ENCODE measurements at regions not wholly inside any gene's neighbourhood (a gene's known extent, or its start where the extent isn't known, plus 50 kb on each side); places are given as distances from the start of the nearest gene placed in this dataset.

DNA sequence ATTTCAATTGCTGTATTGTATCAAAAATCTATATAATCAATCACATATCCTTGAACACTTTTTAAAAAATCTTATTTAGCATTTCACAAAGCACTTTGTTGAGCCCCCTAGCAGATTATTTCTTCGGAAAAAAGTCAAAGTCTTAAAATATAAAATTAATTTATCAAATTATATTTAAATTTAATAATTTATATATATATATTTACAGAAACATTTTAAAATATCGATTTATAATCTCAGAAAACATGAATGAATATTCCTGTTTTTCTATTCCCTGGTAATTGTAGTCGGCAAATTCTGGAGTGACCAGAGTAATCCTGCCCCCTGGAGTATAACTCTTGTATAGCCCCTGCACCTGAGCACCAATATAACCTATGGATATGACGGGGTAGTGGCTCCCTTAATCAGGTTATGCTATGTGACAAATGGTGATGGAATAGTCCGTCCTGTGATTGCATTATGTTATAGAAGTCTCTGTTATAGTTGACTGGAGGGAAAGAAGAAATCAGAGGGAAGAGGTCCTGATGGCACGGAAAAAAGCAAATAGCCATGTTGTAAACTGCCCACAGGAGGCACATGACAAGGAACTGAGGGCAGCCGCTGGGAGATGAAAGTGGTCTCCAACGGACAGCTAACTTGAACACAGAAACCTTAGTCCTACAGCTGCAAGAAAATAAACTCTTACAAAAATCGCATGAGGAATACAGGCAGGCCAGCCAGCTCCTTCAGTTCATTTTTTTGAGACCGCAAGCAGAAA is 1092.3 kb downstream of the ARAP2 start:
- Histone ChIP-seq H3K27ac (ENCODE audit: low read depth, low read length) (no peak overlapping the region), H3K4me3 (ENCODE audit: low read depth in 1 of 2, low read length in 2 of 2) (no peak overlapping the region), H3K9ac (ENCODE audit: low read length) (no peak overlapping the region), H3K9me3 (ENCODE audit: low read length) (no peaks in the 10 kb centered on the region), H3K36me3 (ENCODE audit: insufficient read depth, low read length) (no peaks in the 10 kb centered on the region), H3K27me3 (ENCODE audit: control insufficient read depth in 1 of 2, insufficient read depth in 2 of 2, low read length in 2 of 2) (no peaks in the 10 kb centered on the region), H3K4me1 (ENCODE audit: insufficient read depth, low read length) (no peaks in the 10 kb centered on the region)

DNA sequence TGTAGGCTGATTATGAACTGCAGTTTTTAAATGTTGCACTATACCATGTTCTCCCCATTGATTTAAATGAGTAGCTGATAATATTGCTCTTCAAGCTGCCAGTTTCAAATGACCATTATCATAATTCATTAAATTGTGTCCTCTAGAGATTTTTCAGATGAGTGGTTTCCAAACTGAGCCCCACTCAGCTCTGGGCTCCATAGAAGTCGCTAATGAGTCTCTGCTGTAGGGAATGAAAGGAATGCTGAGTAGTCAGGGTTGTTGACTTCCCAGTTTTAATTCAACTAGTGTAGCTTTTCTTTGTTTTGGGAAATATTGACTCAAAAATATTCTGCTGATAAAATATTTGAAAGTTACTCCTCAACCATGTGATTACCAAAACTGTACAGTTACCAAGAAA is 1081.1 kb downstream of the ARAP2 start:
- H3K9ac ChIP-seq (ENCODE audit: low read length), result no peak overlapping the region
- no peaks in the 10 kb centered on the region for H3K27me3 ChIP-seq (ENCODE audit: control insufficient read depth in 1 of 2, insufficient read depth in 2 of 2, low read length in 2 of 2)
- no peaks in the 10 kb centered on the region for H3K36me3 ChIP-seq (ENCODE audit: insufficient read depth, low read length)
- no peaks in the 10 kb centered on the region for H3K9me3 ChIP-seq (ENCODE audit: low read length)
- no peaks in the 10 kb centered on the region for H3K4me1 ChIP-seq (ENCODE audit: insufficient read depth, low read length)
- no peak overlapping the region for H3K4me3 ChIP-seq (ENCODE audit: low read depth in 1 of 2, low read length in 2 of 2)
- H3K27ac ChIP-seq (ENCODE audit: low read depth, low read length), result no peak overlapping the region

DNA sequence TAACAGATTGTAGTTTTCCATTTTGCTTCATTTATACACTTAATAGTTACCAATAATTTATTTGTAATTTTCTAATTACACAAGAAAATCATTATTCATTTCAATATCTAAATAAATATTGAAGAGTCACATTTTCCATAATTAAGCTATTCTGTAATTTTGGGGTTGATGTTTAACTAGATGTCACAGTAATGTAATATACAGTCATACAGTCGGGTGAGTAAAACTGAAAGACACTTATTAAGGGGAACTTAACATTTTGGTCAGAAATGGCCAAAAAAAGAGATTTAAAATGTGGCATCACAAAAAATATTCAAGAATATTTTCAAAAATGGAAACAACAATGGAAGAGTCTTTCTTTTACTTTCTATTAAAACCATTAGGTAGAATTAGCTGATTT is 1080.3 kb downstream of the ARAP2 start:
- H3K4me3 ChIP-seq (ENCODE audit: low read depth in 1 of 2, low read length in 2 of 2), result no peak overlapping the region
- H3K9ac ChIP-seq (ENCODE audit: low read length), result no peak overlapping the region
- H3K36me3 ChIP-seq (ENCODE audit: insufficient read depth, low read length), result no peaks in the 10 kb centered on the region
- H3K27me3 ChIP-seq (ENCODE audit: control insufficient read depth in 1 of 2, insufficient read depth in 2 of 2, low read length in 2 of 2), result no peaks in the 10 kb centered on the region
- H3K4me1 ChIP-seq (ENCODE audit: insufficient read depth, low read length), result no peaks in the 10 kb centered on the region
- no peak overlapping the region for H3K27ac ChIP-seq (ENCODE audit: low read depth, low read length)
- H3K9me3 ChIP-seq (ENCODE audit: low read length), result no peaks in the 10 kb centered on the region

DNA sequence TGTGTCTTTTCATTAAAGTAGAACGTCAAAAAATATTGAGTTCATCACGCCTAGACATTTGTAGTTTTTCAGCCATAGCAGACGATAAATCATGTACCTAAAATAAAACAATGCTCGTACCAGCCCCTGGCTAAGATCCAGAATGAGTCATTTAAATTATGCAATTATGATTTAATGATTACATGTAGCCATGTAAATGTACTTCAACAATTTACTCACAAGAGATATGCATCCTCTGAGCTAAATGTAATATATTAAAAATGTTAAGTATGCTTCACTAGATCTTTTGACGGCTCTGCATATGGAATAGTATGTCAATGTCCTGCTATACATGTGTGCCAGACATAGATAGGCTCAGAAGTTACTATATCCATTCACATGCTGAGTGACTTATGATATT is 1077.8 kb downstream of the ARAP2 start:
- Histone ChIP-seq H3K4me3 (ENCODE audit: low read depth in 1 of 2, low read length in 2 of 2) (no peak overlapping the region), H3K27ac (ENCODE audit: low read depth, low read length) (no peak overlapping the region), H3K4me1 (ENCODE audit: insufficient read depth, low read length) (no peaks in the 10 kb centered on the region), H3K9ac (ENCODE audit: low read length) (no peak overlapping the region), H3K36me3 (ENCODE audit: insufficient read depth, low read length) (no peaks in the 10 kb centered on the region), H3K9me3 (ENCODE audit: low read length) (no peaks in the 10 kb centered on the region), H3K27me3 (ENCODE audit: control insufficient read depth in 1 of 2, insufficient read depth in 2 of 2, low read length in 2 of 2) (no peaks in the 10 kb centered on the region)

DNA sequence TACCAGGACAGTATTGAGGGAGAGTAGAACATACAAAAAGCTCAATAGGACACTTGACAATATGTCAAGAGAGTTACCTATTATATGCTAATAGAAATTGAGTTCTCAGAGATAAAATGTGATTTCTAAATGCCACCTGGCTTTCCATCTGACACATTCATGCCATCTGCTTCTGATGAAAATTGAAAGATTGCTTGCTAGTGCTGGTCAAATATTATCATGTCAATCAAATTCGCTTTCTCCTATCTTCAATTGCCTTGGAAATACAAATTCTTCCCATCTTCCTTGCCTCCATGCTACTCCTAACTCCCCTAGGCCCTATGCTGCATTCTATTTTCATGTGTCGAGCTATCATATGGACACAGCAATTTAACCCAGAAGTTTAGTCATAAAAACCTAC is 1076.9 kb downstream of the ARAP2 start:
- Histone ChIP-seq H3K36me3 (ENCODE audit: insufficient read depth, low read length) (no peaks in the 10 kb centered on the region), H3K27ac (ENCODE audit: low read depth, low read length) (no peak overlapping the region), H3K9me3 (ENCODE audit: low read length) (no peaks in the 10 kb centered on the region), H3K4me1 (ENCODE audit: insufficient read depth, low read length) (no peaks in the 10 kb centered on the region), H3K9ac (ENCODE audit: low read length) (no peak overlapping the region), H3K4me3 (ENCODE audit: low read depth in 1 of 2, low read length in 2 of 2) (no peak overlapping the region), H3K27me3 (ENCODE audit: control insufficient read depth in 1 of 2, insufficient read depth in 2 of 2, low read length in 2 of 2) (no peaks in the 10 kb centered on the region)

DNA sequence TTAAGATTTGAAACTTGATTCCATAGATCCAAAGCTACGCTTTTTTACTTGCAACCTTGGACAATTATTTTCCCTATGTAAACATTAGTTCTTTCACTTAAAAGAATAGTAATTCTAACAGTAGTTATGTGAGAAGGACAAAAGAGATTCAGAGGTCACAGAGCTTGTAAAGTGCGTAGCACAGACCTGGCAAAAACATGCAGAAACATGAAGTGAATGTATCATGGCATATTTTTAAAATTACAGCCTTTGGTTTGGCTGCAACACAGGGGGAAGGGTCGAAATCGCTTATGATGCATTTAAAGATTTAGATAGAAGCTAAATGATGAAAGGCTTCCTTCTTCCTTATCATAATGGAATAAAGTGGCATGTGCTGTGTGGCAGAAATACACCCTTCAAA is 1068.8 kb downstream of the ARAP2 start:
- Histone ChIP-seq H3K27ac (ENCODE audit: low read depth, low read length) (no peak overlapping the region), H3K4me3 (ENCODE audit: low read depth in 1 of 2, low read length in 2 of 2) (no peak overlapping the region), H3K9me3 (ENCODE audit: low read length) (no peaks in the 10 kb centered on the region), H3K36me3 (ENCODE audit: insufficient read depth, low read length) (no peaks in the 10 kb centered on the region), H3K9ac (ENCODE audit: low read length) (no peak overlapping the region), H3K27me3 (ENCODE audit: control insufficient read depth in 1 of 2, insufficient read depth in 2 of 2, low read length in 2 of 2) (no peaks in the 10 kb centered on the region), H3K4me1 (ENCODE audit: insufficient read depth, low read length) (no peaks in the 10 kb centered on the region)

DNA sequence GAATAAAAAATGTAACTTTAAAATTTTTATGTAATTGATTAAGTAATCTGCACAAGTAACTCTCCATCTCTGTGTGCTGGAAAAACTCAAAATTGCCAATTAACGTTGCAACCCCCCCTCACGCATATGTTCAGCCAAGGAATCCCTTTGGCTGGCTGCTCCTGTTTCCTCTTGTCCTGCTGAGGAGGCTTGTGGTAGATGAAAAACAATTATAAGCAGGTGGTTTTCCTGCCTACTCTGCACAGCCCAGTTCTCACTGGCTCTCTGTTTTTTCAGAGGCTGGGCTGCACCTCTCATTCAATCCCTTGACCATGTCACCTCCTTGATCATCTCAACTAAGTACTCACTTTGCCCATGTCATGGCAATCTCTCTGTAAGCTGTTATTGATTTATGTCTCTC is 1068.4 kb downstream of the ARAP2 start:
- no peaks in the 10 kb centered on the region for H3K36me3 ChIP-seq (ENCODE audit: insufficient read depth, low read length)
- H3K9ac ChIP-seq (ENCODE audit: low read length), result no peak overlapping the region
- no peaks in the 10 kb centered on the region for H3K9me3 ChIP-seq (ENCODE audit: low read length)
- H3K27ac ChIP-seq (ENCODE audit: low read depth, low read length), result no peak overlapping the region
- no peaks in the 10 kb centered on the region for H3K27me3 ChIP-seq (ENCODE audit: control insufficient read depth in 1 of 2, insufficient read depth in 2 of 2, low read length in 2 of 2)
- H3K4me1 ChIP-seq (ENCODE audit: insufficient read depth, low read length), result no peaks in the 10 kb centered on the region
- no peak overlapping the region for H3K4me3 ChIP-seq (ENCODE audit: low read depth in 1 of 2, low read length in 2 of 2)

DNA sequence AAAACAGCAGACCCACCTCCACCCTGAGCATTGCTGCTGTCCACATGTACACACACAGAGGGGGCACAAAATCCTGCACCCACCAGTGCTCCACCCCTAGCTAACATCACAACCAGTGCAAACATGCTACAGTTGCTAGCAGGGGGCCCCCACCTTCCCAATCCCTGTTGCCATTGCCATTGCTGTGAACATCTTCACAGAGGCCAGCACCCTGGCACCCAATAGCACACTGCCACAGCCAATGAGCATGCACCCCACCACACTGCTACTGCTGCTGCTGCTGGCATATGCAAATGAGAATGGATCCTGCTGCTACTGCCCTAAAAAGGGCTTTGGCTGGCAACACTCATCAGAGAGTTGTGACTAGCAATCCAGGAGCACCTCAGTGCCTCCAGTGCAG is 1061.9 kb downstream of the ARAP2 start:
- no peaks in the 10 kb centered on the region for H3K27me3 ChIP-seq (ENCODE audit: control insufficient read depth in 1 of 2, insufficient read depth in 2 of 2, low read length in 2 of 2)
- no peak overlapping the region for H3K4me3 ChIP-seq (ENCODE audit: low read depth in 1 of 2, low read length in 2 of 2)
- no peak overlapping the region for H3K27ac ChIP-seq (ENCODE audit: low read depth, low read length)
- H3K36me3 ChIP-seq (ENCODE audit: insufficient read depth, low read length), result no peaks in the 10 kb centered on the region
- no peaks in the 10 kb centered on the region for H3K9me3 ChIP-seq (ENCODE audit: low read length)
- no peaks in the 10 kb centered on the region for H3K4me1 ChIP-seq (ENCODE audit: insufficient read depth, low read length)
- no peak overlapping the region for H3K9ac ChIP-seq (ENCODE audit: low read length)

DNA sequence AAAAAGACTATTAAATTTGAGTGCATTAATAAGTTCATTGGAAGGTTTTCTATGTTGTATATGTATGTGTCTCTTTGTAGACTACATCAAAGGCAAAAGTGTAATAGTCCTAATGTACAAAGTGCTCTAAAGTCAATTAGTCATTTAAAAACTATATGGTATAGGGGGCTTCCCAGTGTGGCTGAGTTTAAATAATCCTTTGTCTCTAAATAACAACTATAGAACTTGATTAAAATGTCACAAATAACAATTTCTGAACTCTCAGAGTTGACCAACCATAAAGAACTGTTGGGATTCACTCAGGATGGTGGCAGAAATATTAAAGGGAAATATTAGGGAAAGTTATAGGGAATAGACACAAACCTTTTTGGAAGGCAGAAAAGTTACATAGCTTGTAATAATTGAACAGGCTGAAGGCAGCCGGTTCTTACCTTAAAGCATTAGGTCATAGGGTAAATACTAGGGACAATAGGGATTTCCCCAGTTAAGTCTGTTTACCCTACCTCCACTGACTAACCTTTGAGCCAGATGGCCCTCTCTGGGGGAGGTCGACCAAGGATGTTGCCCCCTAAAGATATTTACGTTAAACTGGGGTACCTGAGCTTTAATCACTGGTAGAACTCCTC is 1054.2 kb downstream of the ARAP2 start:
- no peaks in the 10 kb centered on the region for H3K27me3 ChIP-seq (ENCODE audit: control insufficient read depth in 1 of 2, insufficient read depth in 2 of 2, low read length in 2 of 2)
- H3K27ac ChIP-seq (ENCODE audit: low read depth, low read length), result no peak overlapping the region
- H3K36me3 ChIP-seq (ENCODE audit: insufficient read depth, low read length), result no peaks in the 10 kb centered on the region
- H3K4me3 ChIP-seq (ENCODE audit: low read depth in 1 of 2, low read length in 2 of 2), result no peak overlapping the region
- no peaks in the 10 kb centered on the region for H3K4me1 ChIP-seq (ENCODE audit: insufficient read depth, low read length)
- H3K9ac ChIP-seq (ENCODE audit: low read length), result no peak overlapping the region
- no peaks in the 10 kb centered on the region for H3K9me3 ChIP-seq (ENCODE audit: low read length)

DNA sequence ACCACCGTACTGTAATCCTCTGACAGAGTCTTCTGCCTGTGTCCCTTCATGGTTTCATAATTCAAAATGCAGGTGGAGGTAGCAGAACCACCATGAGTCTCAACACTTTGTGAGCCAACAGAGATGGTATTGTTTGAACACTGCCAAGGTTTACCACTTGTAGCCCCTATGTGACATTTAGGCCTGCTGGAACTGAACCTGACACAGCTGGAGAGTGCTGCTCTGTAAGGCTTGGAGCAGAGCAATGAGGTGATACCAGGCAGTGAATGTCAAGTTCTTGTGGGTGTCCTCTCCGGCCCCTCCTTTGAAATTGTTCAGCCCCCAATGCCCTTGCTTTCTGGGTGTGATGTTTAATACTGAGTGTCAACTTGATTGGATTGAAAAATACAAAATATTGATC is 1042.9 kb downstream of the ARAP2 start:
- Histone ChIP-seq H3K9ac (ENCODE audit: low read length) (no peak overlapping the region), H3K27ac (ENCODE audit: low read depth, low read length) (no peak overlapping the region), H3K27me3 (ENCODE audit: control insufficient read depth in 1 of 2, insufficient read depth in 2 of 2, low read length in 2 of 2) (no peaks in the 10 kb centered on the region), H3K4me3 (ENCODE audit: low read depth in 1 of 2, low read length in 2 of 2) (no peak overlapping the region), H3K36me3 (ENCODE audit: insufficient read depth, low read length) (no peaks in the 10 kb centered on the region), H3K9me3 (ENCODE audit: low read length) (no peaks in the 10 kb centered on the region), H3K4me1 (ENCODE audit: insufficient read depth, low read length) (no peaks in the 10 kb centered on the region)

DNA sequence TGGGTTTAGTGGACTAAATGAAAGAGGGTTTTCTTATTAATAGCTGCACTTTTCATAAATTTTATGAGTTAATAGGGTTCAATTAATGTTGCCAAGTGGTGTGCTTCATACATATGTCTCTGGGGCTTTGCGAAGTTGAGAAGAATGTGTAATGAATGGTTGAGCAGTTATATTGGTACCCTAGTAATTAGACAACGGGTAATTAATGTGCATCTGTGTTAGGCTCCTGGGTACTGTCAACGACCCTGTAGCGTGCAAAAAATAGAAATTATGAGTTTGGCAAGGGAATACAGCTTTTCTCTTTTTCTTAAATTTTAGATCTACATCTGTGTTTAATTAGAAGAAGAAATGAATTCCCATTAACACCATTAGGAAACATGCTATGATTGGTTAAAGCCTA is 1027.7 kb downstream of the ARAP2 start:
- Histone ChIP-seq H3K4me1 (ENCODE audit: insufficient read depth, low read length) (no peaks in the 10 kb centered on the region), H3K27me3 (ENCODE audit: control insufficient read depth in 1 of 2, insufficient read depth in 2 of 2, low read length in 2 of 2) (no peaks in the 10 kb centered on the region), H3K9ac (ENCODE audit: low read length) (no peak overlapping the region), H3K36me3 (ENCODE audit: insufficient read depth, low read length) (no peaks in the 10 kb centered on the region), H3K9me3 (ENCODE audit: low read length) (no peaks in the 10 kb centered on the region), H3K27ac (ENCODE audit: low read depth, low read length) (no peak overlapping the region), H3K4me3 (ENCODE audit: low read depth in 1 of 2, low read length in 2 of 2) (no peak overlapping the region)

DNA sequence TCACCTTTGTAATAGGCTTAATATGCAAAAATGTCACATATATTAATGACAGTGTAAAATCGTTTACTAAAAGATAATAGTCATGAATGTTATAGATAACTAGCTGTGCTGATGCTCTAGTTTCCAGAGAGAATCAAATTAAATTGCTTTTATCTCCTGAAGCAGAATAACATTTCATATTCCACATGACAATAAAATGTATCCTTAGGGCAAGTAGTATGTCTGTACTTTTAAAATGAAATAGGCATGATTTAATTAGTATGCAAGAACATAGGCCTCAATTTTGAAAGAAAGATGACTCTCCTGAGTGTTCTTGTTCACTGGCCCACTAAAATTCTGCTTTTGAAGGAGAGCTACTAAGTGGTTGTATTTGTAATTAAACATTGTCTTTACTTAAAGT is 1027.0 kb downstream of the ARAP2 start:
- H3K4me1 ChIP-seq (ENCODE audit: insufficient read depth, low read length), result no peaks in the 10 kb centered on the region

More for the DNA sequence above, 1027.0 kb downstream of the ARAP2 start:
- no peaks in the 10 kb centered on the region for H3K36me3 ChIP-seq (ENCODE audit: insufficient read depth, low read length)
- no peaks in the 10 kb centered on the region for H3K9me3 ChIP-seq (ENCODE audit: low read length)
- H3K27ac ChIP-seq (ENCODE audit: low read depth, low read length), result no peak overlapping the region
- H3K4me3 ChIP-seq (ENCODE audit: low read depth in 1 of 2, low read length in 2 of 2), result no peak overlapping the region
- no peaks in the 10 kb centered on the region for H3K27me3 ChIP-seq (ENCODE audit: control insufficient read depth in 1 of 2, insufficient read depth in 2 of 2, low read length in 2 of 2)
- H3K9ac ChIP-seq (ENCODE audit: low read length), result no peak overlapping the region
